Fibroblast of lung (primary cell): ENCODE measurements at regions not wholly inside any gene's neighbourhood (a gene's known extent, or its start where the extent isn't known, plus 50 kb on each side); places are given as distances from the start of the nearest gene placed in this dataset.

Source experiments
- CTCF ChIP-seq, 2 donors: IDR thresholded peaks in 1 of 2; conservative IDR thresholded peaks in 1 of 2; 1 replicate in 1 of 2; 2 replicates in 1 of 2; pipeline ENCODE4 v1.5.1; 2011 to 2012; ENCODE audit warnings: low read length in 2 of 2, control low read depth in 1 of 2, inconsistent platforms in 1 of 2, low read depth in 1 of 2, mild to moderate bottlenecking in 1 of 2
- EZH2 ChIP-seq: IDR thresholded peaks from 2 replicates; pipeline ENCODE4 v1.5.1; 2012; ENCODE audit warnings: low read length, control low read depth, mild to moderate bottlenecking; ENCODE audit errors: missing control alignments

GRCh38 chr12:4068981-4069669 lies 195.9 kb upstream of the PARP11 start:
- TF ChIP-seq CTCF (conservative IDR thresholded peaks at IDR 0.05 in 1 of 2, IDR thresholded peaks at IDR 0.05 in 1 of 2; ENCODE audit: low read depth in 1 of 2, low read length in 2 of 2) (no peak), EZH2 (no peak)
